ENCODE measurements at regions not wholly inside any gene's neighbourhood (a gene's known extent, or its start where the extent isn't known, plus 50 kb on each side); places are given as distances from the start of the nearest gene placed in this dataset.
"Not testable (repeated sequence)": the region's sequence is repeated elsewhere in the genome, so short reads cannot be mapped to it uniquely, and the experiment has no call there.

GRCh38 chr11:101792814-101793213, 122.0 kb upstream of the CEP126 start:
- no peak overlapping the region for H3K27ac ChIP-seq (ENCODE audit: poor library complexity, severe bottlenecking)
- H3K4me3 ChIP-seq (ENCODE audit: severe bottlenecking) = no peak overlapping the region
- no peaks in the 10 kb centered on the region for H3K9me3 ChIP-seq (ENCODE audit: severe bottlenecking)
- ATAC-seq (ENCODE audit: low read depth) (0 out of 3 replicates have a peak, but pooled peaks have one; percentile 14), DNase-seq (ENCODE audit: low spot score) (no peak)
- TF ChIP-seq CTCF (IDR thresholded peaks at IDR 0.05; ENCODE audit: poor library complexity, severe bottlenecking) = no peak
- H3K36me3 ChIP-seq (ENCODE audit: low read depth) = no peaks in the 10 kb centered on the region
- H3K4me1 ChIP-seq (ENCODE audit: insufficient read depth, poor library complexity, severe bottlenecking) = no peaks in the 10 kb centered on the region
- H3K27me3 ChIP-seq (ENCODE audit: insufficient read depth, poor library complexity, severe bottlenecking) = no peaks in the 10 kb centered on the region

GRCh38 chr11:101786916-101787315, 127.9 kb upstream of the CEP126 start:
- Histone ChIP-seq H3K27me3 (ENCODE audit: insufficient read depth, poor library complexity, severe bottlenecking) (no peaks in the 10 kb centered on the region), H3K36me3 (ENCODE audit: low read depth) (no peaks in the 10 kb centered on the region), H3K27ac (ENCODE audit: poor library complexity, severe bottlenecking) (no peak overlapping the region), H3K4me3 (ENCODE audit: severe bottlenecking) (no peak overlapping the region), H3K9me3 (ENCODE audit: severe bottlenecking) (no peaks in the 10 kb centered on the region), H3K4me1 (ENCODE audit: insufficient read depth, poor library complexity, severe bottlenecking) (no peaks in the 10 kb centered on the region)
- TF ChIP-seq CTCF (IDR thresholded peaks at IDR 0.05; ENCODE audit: poor library complexity, severe bottlenecking) = no peak
- DNase-seq (ENCODE audit: low spot score) = no peak
- no peak for ATAC-seq (ENCODE audit: low read depth)

- no peak overlapping the region for H3K4me3 ChIP-seq (ENCODE audit: severe bottlenecking)
- ATAC-seq (ENCODE audit: low read depth) (no peak), DNase-seq (ENCODE audit: low spot score) (no peak)
- H3K4me1 ChIP-seq (ENCODE audit: insufficient read depth, poor library complexity, severe bottlenecking) = no peaks in the 10 kb centered on the region
- H3K9me3 ChIP-seq (ENCODE audit: severe bottlenecking) = no peaks in the 10 kb centered on the region
- no peaks in the 10 kb centered on the region for H3K36me3 ChIP-seq (ENCODE audit: low read depth)
- H3K27ac ChIP-seq (ENCODE audit: poor library complexity, severe bottlenecking) = no peak overlapping the region
- no peaks in the 10 kb centered on the region for H3K27me3 ChIP-seq (ENCODE audit: insufficient read depth, poor library complexity, severe bottlenecking)
- TF ChIP-seq CTCF (IDR thresholded peaks at IDR 0.05; ENCODE audit: poor library complexity, severe bottlenecking) = no peak
These were observed 128.4 kb upstream of the CEP126 start for GRCh38 chr11:101786421-101786820.

GRCh38 chr11:101779167-101779566, 135.6 kb upstream of the CEP126 start:
- H3K36me3 ChIP-seq (ENCODE audit: low read depth); ATAC-seq (ENCODE audit: low read depth); H3K4me3 ChIP-seq (ENCODE audit: severe bottlenecking); DNase-seq (ENCODE audit: low spot score); H3K9me3 ChIP-seq (ENCODE audit: severe bottlenecking); H3K4me1 ChIP-seq (ENCODE audit: insufficient read depth, poor library complexity, severe bottlenecking); H3K27ac ChIP-seq (ENCODE audit: poor library complexity, severe bottlenecking); H3K27me3 ChIP-seq (ENCODE audit: insufficient read depth, poor library complexity, severe bottlenecking): not testable (repeated sequence)

GRCh38 chr11:101777476-101777875, 137.3 kb upstream of the CEP126 start:
- DNase-seq (ENCODE audit: low spot score) = no peak
- Histone ChIP-seq H3K9me3 (ENCODE audit: severe bottlenecking) (no peaks in the 10 kb centered on the region), H3K4me1 (ENCODE audit: insufficient read depth, poor library complexity, severe bottlenecking) (no peaks in the 10 kb centered on the region), H3K4me3 (ENCODE audit: severe bottlenecking) (no peak overlapping the region), H3K27ac (ENCODE audit: poor library complexity, severe bottlenecking) (no peak overlapping the region), H3K27me3 (ENCODE audit: insufficient read depth, poor library complexity, severe bottlenecking) (no peaks in the 10 kb centered on the region), H3K36me3 (ENCODE audit: low read depth) (no peaks in the 10 kb centered on the region)
- TF ChIP-seq CTCF (IDR thresholded peaks at IDR 0.05; ENCODE audit: poor library complexity, severe bottlenecking) = no peak
- no peak for ATAC-seq (ENCODE audit: low read depth)
